D341Med (cell line): ENCODE measurements at regions not wholly inside any gene's neighbourhood (a gene's known extent, or its start where the extent isn't known, plus 50 kb on each side); places are given as distances from the start of the nearest gene placed in this dataset.

Source experiments
- DNase-seq: peaks from one replicate; pipeline ENCODE4 v3.0.0; 2012; ENCODE audit warnings: low spot score

- DNase-seq, result no peak
Measured at GRCh38 chr9:10999646-11000045, 386.8 kb upstream of the PTPRD start.

GRCh38 chr9:11001546-11001945 is 388.7 kb upstream of the PTPRD start:
- no peak for DNase-seq

GRCh38 chr9:11002705-11003104 is 389.9 kb upstream of the PTPRD start:
- no peak for DNase-seq

GRCh38 chr9:11003836-11004235 is 391.0 kb upstream of the PTPRD start:
- DNase-seq, result no peak

GRCh38 chr9:11011696-11012095 is 398.9 kb upstream of the PTPRD start:
- no peak for DNase-seq

- DNase-seq, result no peak
Measured at GRCh38 chr9:11016081-11016480, 403.3 kb upstream of the PTPRD start.

- DNase-seq, result no peak
Measured at GRCh38 chr9:11023201-11023600, 410.4 kb upstream of the PTPRD start.

- DNase-seq, result no peak
Measured at GRCh38 chr9:11025775-11026174, 413.0 kb upstream of the PTPRD start.

GRCh38 chr9:11038366-11038765 is 425.6 kb upstream of the PTPRD start:
- no peak for DNase-seq

GRCh38 chr9:11039006-11039405 is 426.2 kb upstream of the PTPRD start:
- DNase-seq, result no peak

- no peak for DNase-seq
Measured at GRCh38 chr9:11045589-11045988, 432.8 kb upstream of the PTPRD start.

GRCh38 chr9:11063263-11063662 is 450.5 kb upstream of the PTPRD start:
- no peak for DNase-seq

- DNase-seq, result no peak
Measured at GRCh38 chr9:11064909-11065308, 452.1 kb upstream of the PTPRD start.

- DNase-seq, result no peak
Measured at GRCh38 chr9:11072176-11072575, 459.4 kb upstream of the PTPRD start.

- no peak for DNase-seq
Measured at GRCh38 chr9:11086561-11086960, 473.8 kb upstream of the PTPRD start.

- no peak for DNase-seq
Measured at GRCh38 chr9:11088821-11089374, 476.1 kb upstream of the PTPRD start.

- DNase-seq, result no peak
Measured at GRCh38 chr9:11092974-11093373, 480.2 kb upstream of the PTPRD start.

GRCh38 chr9:11097020-11097419 is 484.2 kb upstream of the PTPRD start:
- DNase-seq, result no peak

- peak; percentile 50 for DNase-seq
Measured at GRCh38 chr9:11103525-11103924, 490.7 kb upstream of the PTPRD start.

- DNase-seq, result no peak
Measured at GRCh38 chr9:11107196-11107595, 494.4 kb upstream of the PTPRD start.

GRCh38 chr9:11128156-11128555 is 515.4 kb upstream of the PTPRD start:
- DNase-seq, result no peak

- DNase-seq, result no peak
Measured at GRCh38 chr9:11135851-11136250, 523.0 kb upstream of the PTPRD start.

- no peak for DNase-seq
Measured at GRCh38 chr9:11141357-11141756, 528.6 kb upstream of the PTPRD start.

- DNase-seq, result no peak
Measured at GRCh38 chr9:11142965-11143738, 530.4 kb upstream of the PTPRD start.
